Activated naive CD8-positive, alpha-beta T cell treated with anti-CD3 and anti-CD28 coated beads, Interleukin-2, amount 10 ng/mL, durations not matched to agents 7 days and 5 days (primary cell): ENCODE measurements at regions not wholly inside any gene's neighbourhood (a gene's known extent, or its start where the extent isn't known, plus 50 kb on each side); places are given as distances from the start of the nearest gene placed in this dataset.

Experiments used
- ATAC-seq: fragments of 150-1000 bp; cut with Tn5 transposase; one replicate; pipeline ENCODE4 v1.10.0; 2021; ENCODE audit warnings: low read depth, moderate library complexity
- POLR2A ChIA-PET: fragments of 350-600 bp; sonication (Branson Sonifier 250); formaldehyde crosslinking; loops from one replicate; lab custom pipeline; 2021; ENCODE audit warnings: antibody characterized with exemption; lab: Charles Lee
- DNase-seq: peaks from one replicate; pipeline ENCODE4 v3.0.0; 2021
- H3K27ac Mint-ChIP-seq: one replicate; pipeline ENCODE4 v1.8.0; 2022; ENCODE audit warnings: mild to moderate bottlenecking, mixed read lengths
- H3K27me3 Mint-ChIP-seq: one replicate; pipeline ENCODE4 v1.8.0; 2022; ENCODE audit warnings: mild to moderate bottlenecking, moderate library complexity, mixed read lengths
- H3K36me3 Mint-ChIP-seq: one replicate; pipeline ENCODE4 v1.8.0; 2021; ENCODE audit warnings: mild to moderate bottlenecking, mixed read lengths
- H3K4me1 Mint-ChIP-seq: one replicate; pipeline ENCODE4 v1.8.0; 2021; ENCODE audit warnings: mixed read lengths
- H3K4me3 Mint-ChIP-seq: one replicate; pipeline ENCODE4 v1.8.0; 2022; ENCODE audit warnings: mild to moderate bottlenecking, moderate library complexity, mixed read lengths
- H3K9me3 Mint-ChIP-seq: one replicate; pipeline ENCODE4 v1.8.0; 2021; ENCODE audit warnings: mixed read lengths

GRCh38 chr10:44326474-44327030 lies 58.3 kb downstream of the CXCL12 start:
- peaks cover 13% of the 10 kb centered on the region for H3K27me3 Mint-ChIP-seq
- H3K4me3 Mint-ChIP-seq = no peak overlapping the region
- no peaks in the 10 kb centered on the region for H3K4me1 Mint-ChIP-seq
- H3K9me3 Mint-ChIP-seq = no peaks in the 10 kb centered on the region
- H3K27ac Mint-ChIP-seq = no peak overlapping the region
- H3K36me3 Mint-ChIP-seq = no peaks in the 10 kb centered on the region
- ATAC-seq (no peak), DNase-seq (no peak)
- POLR2A ChIA-PET = no interaction called here

- no peak for ATAC-seq
- no peaks in the 10 kb centered on the region for H3K4me1 Mint-ChIP-seq
- no peak overlapping the region for H3K4me3 Mint-ChIP-seq
- H3K27me3 Mint-ChIP-seq = peaks cover 10% of the 10 kb centered on the region
- no peak overlapping the region for H3K27ac Mint-ChIP-seq
- no peak for DNase-seq
- H3K9me3 Mint-ChIP-seq = no peaks in the 10 kb centered on the region
- no peaks in the 10 kb centered on the region for H3K36me3 Mint-ChIP-seq
- POLR2A ChIA-PET = interaction anchor here (0.6 kb wide), 1 partner anchor 706 kb away, joined by 4 read pairs; no protein-coding TSS in a partner anchor
These were observed 59.1 kb downstream of the CXCL12 start for GRCh38 chr10:44325596-44326307.

- no peaks in the 10 kb centered on the region for H3K36me3 Mint-ChIP-seq
- H3K27me3 Mint-ChIP-seq = peaks cover 10% of the 10 kb centered on the region
- no peak overlapping the region for H3K27ac Mint-ChIP-seq
- H3K4me1 Mint-ChIP-seq = no peaks in the 10 kb centered on the region
- H3K4me3 Mint-ChIP-seq = no peak overlapping the region
- POLR2A ChIA-PET = interaction anchor here (0.6 kb wide), 1 partner anchor 706 kb away, joined by 4 read pairs; no protein-coding TSS in a partner anchor
- H3K9me3 Mint-ChIP-seq = no peaks in the 10 kb centered on the region
- no peak for ATAC-seq
- no peak for DNase-seq
These were observed 59.7 kb downstream of the CXCL12 start for GRCh38 chr10:44325157-44325556.

GRCh38 chr10:44323838-44324237 lies 61.1 kb downstream of the CXCL12 start:
- no peaks in the 10 kb centered on the region for H3K4me1 Mint-ChIP-seq
- H3K36me3 Mint-ChIP-seq = no peaks in the 10 kb centered on the region
- H3K9me3 Mint-ChIP-seq = no peaks in the 10 kb centered on the region
- H3K27me3 Mint-ChIP-seq = peaks cover 5% of the 10 kb centered on the region
- POLR2A ChIA-PET = no interaction called here
- H3K4me3 Mint-ChIP-seq = no peak overlapping the region
- no peak overlapping the region for H3K27ac Mint-ChIP-seq
- no peak for DNase-seq
- ATAC-seq = no peak

- H3K9me3 Mint-ChIP-seq = no peaks in the 10 kb centered on the region
- H3K36me3 Mint-ChIP-seq = no peaks in the 10 kb centered on the region
- DNase-seq (no peak), ATAC-seq (no peak)
- H3K4me3 Mint-ChIP-seq = no peak overlapping the region
- H3K27ac Mint-ChIP-seq = no peak overlapping the region
- no peaks in the 10 kb centered on the region for H3K4me1 Mint-ChIP-seq
- POLR2A ChIA-PET = no interaction called here
- H3K27me3 Mint-ChIP-seq = no peaks in the 10 kb centered on the region
These were observed 62.8 kb downstream of the CXCL12 start for GRCh38 chr10:44322137-44322536.

- Mint-ChIP-seq H3K27ac (no peak overlapping the region), H3K27me3 (no peaks in the 10 kb centered on the region), H3K9me3 (no peaks in the 10 kb centered on the region), H3K4me1 (no peaks in the 10 kb centered on the region), H3K4me3 (no peak overlapping the region), H3K36me3 (no peaks in the 10 kb centered on the region)
- DNase-seq (no peak), ATAC-seq (no peak)
- POLR2A ChIA-PET = no interaction called here
These were observed 64.1 kb downstream of the CXCL12 start for GRCh38 chr10:44320756-44321155.

GRCh38 chr10:44317856-44318255 lies 67.0 kb downstream of the CXCL12 start:
- Mint-ChIP-seq H3K9me3 (no peaks in the 10 kb centered on the region), H3K4me3 (no peak overlapping the region), H3K27me3 (no peaks in the 10 kb centered on the region), H3K36me3 (no peaks in the 10 kb centered on the region), H3K27ac (no peak overlapping the region), H3K4me1 (no peaks in the 10 kb centered on the region)
- DNase-seq = no peak
- POLR2A ChIA-PET = no interaction called here
- no peak for ATAC-seq

GRCh38 chr10:44316922-44317215 lies 68.0 kb downstream of the CXCL12 start:
- DNase-seq (no peak), ATAC-seq (no peak)
- no peaks in the 10 kb centered on the region for H3K36me3 Mint-ChIP-seq
- no peaks in the 10 kb centered on the region for H3K9me3 Mint-ChIP-seq
- H3K4me3 Mint-ChIP-seq = no peak overlapping the region
- no peaks in the 10 kb centered on the region for H3K4me1 Mint-ChIP-seq
- H3K27ac Mint-ChIP-seq = no peak overlapping the region
- no peaks in the 10 kb centered on the region for H3K27me3 Mint-ChIP-seq
- POLR2A ChIA-PET = no interaction called here

- Mint-ChIP-seq H3K4me3 (no peak overlapping the region), H3K36me3 (no peaks in the 10 kb centered on the region), H3K27ac (no peak overlapping the region), H3K9me3 (no peaks in the 10 kb centered on the region), H3K27me3 (peaks cover 4% of the 10 kb centered on the region), H3K4me1 (no peaks in the 10 kb centered on the region)
- no peak for DNase-seq
- no peak for ATAC-seq
- POLR2A ChIA-PET = no interaction called here
These were observed 68.5 kb downstream of the CXCL12 start for GRCh38 chr10:44316187-44316921.

GRCh38 chr10:44314802-44315460 lies 70.0 kb downstream of the CXCL12 start:
- ATAC-seq = no peak
- H3K4me1 Mint-ChIP-seq = peaks cover 3% of the 10 kb centered on the region
- peaks cover 7% of the 10 kb centered on the region for H3K27me3 Mint-ChIP-seq
- H3K4me3 Mint-ChIP-seq = no peak overlapping the region
- POLR2A ChIA-PET = no interaction called here
- H3K9me3 Mint-ChIP-seq = no peaks in the 10 kb centered on the region
- DNase-seq = no peak
- H3K36me3 Mint-ChIP-seq = no peaks in the 10 kb centered on the region
- H3K27ac Mint-ChIP-seq = no peak overlapping the region

- Mint-ChIP-seq H3K9me3 (no peaks in the 10 kb centered on the region), H3K27me3 (peaks cover 7% of the 10 kb centered on the region), H3K27ac (no peak overlapping the region), H3K4me3 (no peak overlapping the region), H3K36me3 (no peaks in the 10 kb centered on the region), H3K4me1 (peaks cover 4% of the 10 kb centered on the region)
- no peak for DNase-seq
- POLR2A ChIA-PET = no interaction called here
- ATAC-seq = no peak
These were observed 71.1 kb downstream of the CXCL12 start for GRCh38 chr10:44313761-44314165.

- H3K27ac Mint-ChIP-seq = no peak overlapping the region
- no peak overlapping the region for H3K4me3 Mint-ChIP-seq
- peaks cover 4% of the 10 kb centered on the region for H3K4me1 Mint-ChIP-seq
- ATAC-seq = no peak
- no peaks in the 10 kb centered on the region for H3K9me3 Mint-ChIP-seq
- no peaks in the 10 kb centered on the region for H3K36me3 Mint-ChIP-seq
- peaks cover 11% of the 10 kb centered on the region for H3K27me3 Mint-ChIP-seq
- POLR2A ChIA-PET = no interaction called here
- DNase-seq = no peak
These were observed 72.5 kb downstream of the CXCL12 start for GRCh38 chr10:44312401-44312800.

- POLR2A ChIA-PET = interaction anchor here (0.9 kb wide), 1 partner anchor 623 kb away, joined by 3 read pairs; no protein-coding TSS in a partner anchor
- H3K4me3 Mint-ChIP-seq = peak overlapping the region; percentile 5
- H3K36me3 Mint-ChIP-seq = no peaks in the 10 kb centered on the region
- ATAC-seq (no peak), DNase-seq (no peak)
- no peaks in the 10 kb centered on the region for H3K9me3 Mint-ChIP-seq
- peaks cover 4% of the 10 kb centered on the region for H3K4me1 Mint-ChIP-seq
- peaks cover 14% of the 10 kb centered on the region for H3K27me3 Mint-ChIP-seq
- H3K27ac Mint-ChIP-seq = no peak overlapping the region
These were observed 73.3 kb downstream of the CXCL12 start for GRCh38 chr10:44311563-44312051.
